Vagina (tissue), 2 donors: ENCODE measurements at regions not wholly inside any gene's neighbourhood (a gene's known extent, or its start where the extent isn't known, plus 50 kb on each side); places are given as distances from the start of the nearest gene placed in this dataset.

Source experiments
- DNase-seq, 2 donors: peaks; one replicate each; pipeline ENCODE4 v3.0.0-alpha.2; 2017; ENCODE audit errors: extremely low spot score in 2 of 2
- H3K27ac ChIP-seq: fragments of 200-600 bp; sonication (generic); one replicate; pipeline ENCODE4 v1.5.1; 2019
- H3K27me3 ChIP-seq: fragments of 200-600 bp; sonication (generic); one replicate; pipeline ENCODE4 v1.5.1; 2019
- H3K36me3 ChIP-seq, 2 donors: fragments of 200-600 bp; sonication (generic); one replicate each; pipeline ENCODE4 v1.5.1; 2017 to 2019
- H3K4me1 ChIP-seq: fragments of 200-600 bp; sonication (generic); one replicate; pipeline ENCODE4 v1.5.1; 2019
- H3K4me3 ChIP-seq, 2 donors: fragments of 200-600 bp; sonication (generic); 1 replicate in 1 of 2; 2 replicates in 1 of 2; pipeline ENCODE4 v1.5.1; 2016 to 2019
- H3K9me3 ChIP-seq: fragments of 200-600 bp; sonication (generic); one replicate; pipeline ENCODE4 v1.5.1; 2019
- POLR2A ChIP-seq, 2 donors: fragments of 450-650 bp; IDR thresholded peaks; one replicate each; pipeline ENCODE4 v1.6.1; 2017; ENCODE audit warnings: antibody characterized with exemption in 2 of 2, mild to moderate bottlenecking in 2 of 2, moderate library complexity in 2 of 2
- POLR2AphosphoS5 ChIP-seq, 2 donors: sonication (generic); formaldehyde crosslinking; IDR thresholded peaks; one replicate each; pipeline ENCODE4 v1.9.0; 2017; ENCODE audit warnings: antibody characterized with exemption in 2 of 2, mild to moderate bottlenecking in 2 of 2, low read depth in 1 of 2; ENCODE audit not compliant: insufficient read depth in 1 of 2
- intact Hi-C: fragments of 100-400 bp; cut with DNase I; formaldehyde crosslinking; loops from one replicate; pipeline ENCODE4 v1.15.1; 2023
- TF ChIP-seq, protein P1 (sequence below), 3 experiments: fragments of 450-650 bp in 2 of 3; fragments of 200-600 bp in 1 of 3; sonication (generic) in 1 of 3; IDR thresholded peaks; one replicate each; pipeline ENCODE4 v1.5.1; 2017 to 2019; ENCODE audit warnings: antibody characterized with exemption in 3 of 3, mild to moderate bottlenecking in 2 of 3, moderate library complexity in 2 of 3

DNA sequence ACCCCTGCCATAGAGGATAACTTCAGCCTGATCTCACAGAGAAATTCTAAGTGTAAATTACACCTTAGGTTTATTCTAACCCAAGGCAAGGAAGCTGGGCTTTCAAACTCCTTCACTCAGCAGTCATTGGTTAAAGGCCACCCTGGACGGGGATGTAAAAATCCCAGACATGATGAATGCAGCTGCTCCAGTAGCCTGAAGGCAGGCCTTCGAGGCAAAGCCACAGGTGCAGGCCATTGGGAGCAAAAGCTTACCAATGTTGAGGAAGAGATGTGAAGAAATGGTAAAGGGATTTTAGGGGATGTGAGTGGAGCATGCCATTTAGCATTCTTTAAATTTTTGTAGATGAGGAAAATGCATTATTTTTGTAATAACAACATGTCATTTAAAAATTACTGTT is 514.4 kb downstream of the XYLT1 start:
- no peaks in the 10 kb centered on the region for H3K36me3 ChIP-seq
- no peak overlapping the region for H3K4me3 ChIP-seq
- intact Hi-C loops = no loop called here
- no peaks in the 10 kb centered on the region for H3K9me3 ChIP-seq
- no peak for DNase-seq
- H3K4me1 ChIP-seq = no peaks in the 10 kb centered on the region
- no peak overlapping the region for H3K27ac ChIP-seq
- no peak for TF ChIP-seq POLR2A (IDR thresholded peaks at IDR 0.05)
- TF ChIP-seq POLR2AphosphoS5 (IDR thresholded peaks at IDR 0.05; ENCODE audit: insufficient read depth in 1 of 2, low read depth in 1 of 2) = no peak
- TF ChIP-seq, protein P1, sequence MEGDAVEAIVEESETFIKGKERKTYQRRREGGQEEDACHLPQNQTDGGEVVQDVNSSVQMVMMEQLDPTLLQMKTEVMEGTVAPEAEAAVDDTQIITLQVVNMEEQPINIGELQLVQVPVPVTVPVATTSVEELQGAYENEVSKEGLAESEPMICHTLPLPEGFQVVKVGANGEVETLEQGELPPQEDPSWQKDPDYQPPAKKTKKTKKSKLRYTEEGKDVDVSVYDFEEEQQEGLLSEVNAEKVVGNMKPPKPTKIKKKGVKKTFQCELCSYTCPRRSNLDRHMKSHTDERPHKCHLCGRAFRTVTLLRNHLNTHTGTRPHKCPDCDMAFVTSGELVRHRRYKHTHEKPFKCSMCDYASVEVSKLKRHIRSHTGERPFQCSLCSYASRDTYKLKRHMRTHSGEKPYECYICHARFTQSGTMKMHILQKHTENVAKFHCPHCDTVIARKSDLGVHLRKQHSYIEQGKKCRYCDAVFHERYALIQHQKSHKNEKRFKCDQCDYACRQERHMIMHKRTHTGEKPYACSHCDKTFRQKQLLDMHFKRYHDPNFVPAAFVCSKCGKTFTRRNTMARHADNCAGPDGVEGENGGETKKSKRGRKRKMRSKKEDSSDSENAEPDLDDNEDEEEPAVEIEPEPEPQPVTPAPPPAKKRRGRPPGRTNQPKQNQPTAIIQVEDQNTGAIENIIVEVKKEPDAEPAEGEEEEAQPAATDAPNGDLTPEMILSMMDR (IDR thresholded peaks at IDR 0.05) = no peak
- no peaks in the 10 kb centered on the region for H3K27me3 ChIP-seq

DNA sequence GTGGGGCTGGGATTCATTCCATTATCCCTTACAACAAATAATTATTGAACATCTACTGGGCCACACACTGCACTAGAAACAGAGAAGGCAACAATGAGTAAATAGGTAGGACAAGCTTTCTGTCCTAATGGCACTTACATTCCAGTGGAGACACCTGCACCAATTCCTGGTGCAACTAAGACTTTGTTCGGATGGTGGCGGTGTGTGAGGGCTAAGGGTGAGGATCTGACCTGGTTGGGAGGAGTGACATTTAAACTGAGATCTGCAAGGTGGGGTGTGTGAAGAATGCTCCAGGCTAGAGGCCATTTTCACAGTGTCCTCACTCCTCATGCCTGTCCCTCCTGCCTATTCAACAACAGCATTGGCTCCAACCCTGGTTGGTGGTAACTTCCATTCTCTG is 510.0 kb downstream of the XYLT1 start:
- TF ChIP-seq, protein P1 (IDR thresholded peaks at IDR 0.05) = no peak
- TF ChIP-seq POLR2AphosphoS5 (IDR thresholded peaks at IDR 0.05; ENCODE audit: insufficient read depth in 1 of 2, low read depth in 1 of 2) (no peak), POLR2A (IDR thresholded peaks at IDR 0.05) (no peak)
- H3K27me3 ChIP-seq = no peaks in the 10 kb centered on the region
- intact Hi-C loops = no loop called here
- H3K4me1 ChIP-seq = no peaks in the 10 kb centered on the region
- H3K36me3 ChIP-seq = no peaks in the 10 kb centered on the region
- DNase-seq = no peak
- H3K27ac ChIP-seq = no peak overlapping the region
- no peak overlapping the region for H3K4me3 ChIP-seq
- no peaks in the 10 kb centered on the region for H3K9me3 ChIP-seq

DNA sequence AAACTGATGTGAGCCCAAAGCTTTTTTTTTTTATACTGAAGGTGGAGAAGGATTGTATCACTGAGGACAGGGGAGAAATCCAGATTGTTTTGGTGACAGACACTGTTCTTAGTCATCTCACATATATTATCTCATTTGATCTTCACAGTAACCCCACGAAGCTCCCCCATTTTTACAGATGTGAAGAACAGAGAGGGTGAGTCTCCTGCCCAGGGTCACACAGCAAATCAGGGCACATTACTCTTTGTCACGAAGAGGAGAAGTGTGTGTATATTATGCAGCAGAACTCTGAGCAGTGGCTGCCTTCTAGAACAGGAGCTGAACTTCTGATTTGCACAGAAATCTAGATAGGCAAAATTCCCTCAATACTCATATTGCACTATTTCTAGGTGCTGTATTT is 504.3 kb downstream of the XYLT1 start:
- Histone ChIP-seq H3K36me3 (no peaks in the 10 kb centered on the region), H3K9me3 (no peaks in the 10 kb centered on the region), H3K4me1 (no peaks in the 10 kb centered on the region), H3K4me3 (no peak overlapping the region), H3K27ac (no peak overlapping the region), H3K27me3 (no peaks in the 10 kb centered on the region)
- intact Hi-C loops = no loop called here
- DNase-seq = no peak
- TF ChIP-seq POLR2AphosphoS5 (IDR thresholded peaks at IDR 0.05; ENCODE audit: insufficient read depth in 1 of 2, low read depth in 1 of 2) (no peak), POLR2A (IDR thresholded peaks at IDR 0.05) (no peak)
- TF ChIP-seq, protein P1 (IDR thresholded peaks at IDR 0.05) = no peak

DNA sequence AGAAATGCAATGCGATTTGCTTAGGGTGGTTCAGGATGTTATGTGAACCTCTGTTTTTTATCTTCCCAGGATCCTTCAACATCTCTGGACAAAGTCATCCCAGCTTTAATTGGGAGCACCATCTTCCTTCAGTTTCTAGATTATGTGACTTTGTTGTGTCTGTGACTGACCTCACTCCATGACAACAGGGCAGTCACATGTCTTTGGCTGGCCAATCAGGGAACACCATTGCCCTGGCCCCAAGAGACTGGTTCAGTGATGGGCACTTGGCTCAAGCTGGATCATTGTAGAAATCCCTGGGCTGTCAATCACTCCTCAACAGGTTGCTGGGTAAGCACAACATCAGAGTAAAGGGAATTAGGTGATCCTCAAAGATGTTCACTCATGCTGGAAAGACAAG is 499.7 kb downstream of the XYLT1 start:
- H3K27ac ChIP-seq = no peak overlapping the region
- no peak for TF ChIP-seq POLR2AphosphoS5 (IDR thresholded peaks at IDR 0.05; ENCODE audit: insufficient read depth in 1 of 2, low read depth in 1 of 2)
- TF ChIP-seq, protein P1 (IDR thresholded peaks at IDR 0.05) = no peak
- TF ChIP-seq POLR2A (IDR thresholded peaks at IDR 0.05) = no peak
- no peaks in the 10 kb centered on the region for H3K9me3 ChIP-seq
- H3K27me3 ChIP-seq = no peaks in the 10 kb centered on the region
- H3K4me3 ChIP-seq = no peak overlapping the region
- intact Hi-C loops = no loop called here
- peaks cover 5% of the 10 kb centered on the region for H3K4me1 ChIP-seq
- no peak for DNase-seq
- no peaks in the 10 kb centered on the region for H3K36me3 ChIP-seq

DNA sequence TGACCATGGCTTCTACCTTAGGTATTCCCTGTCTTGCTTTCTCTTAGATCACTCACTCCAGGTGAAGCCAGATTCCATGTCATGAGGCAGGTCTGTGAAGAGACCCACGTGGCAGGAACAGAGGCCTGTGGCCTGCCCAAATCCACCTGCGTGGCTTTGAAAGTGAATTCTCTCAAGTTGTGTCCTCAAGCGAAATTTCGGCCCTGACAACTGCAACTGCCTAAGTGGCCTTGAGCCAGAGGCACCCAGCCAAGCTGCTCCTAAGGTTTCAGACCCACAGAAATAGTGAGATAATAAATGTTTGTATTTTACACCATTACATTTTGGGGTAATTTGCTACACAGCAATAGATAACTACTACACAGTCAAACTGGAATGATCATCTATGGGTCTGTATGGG is 497.9 kb downstream of the XYLT1 start:
- no peak for DNase-seq
- H3K4me1 ChIP-seq = peaks cover 5% of the 10 kb centered on the region
- intact Hi-C loops = no loop called here
- no peaks in the 10 kb centered on the region for H3K27me3 ChIP-seq
- no peak overlapping the region for H3K4me3 ChIP-seq
- no peak overlapping the region for H3K27ac ChIP-seq
- no peaks in the 10 kb centered on the region for H3K9me3 ChIP-seq
- H3K36me3 ChIP-seq = no peaks in the 10 kb centered on the region
- TF ChIP-seq POLR2AphosphoS5 (IDR thresholded peaks at IDR 0.05; ENCODE audit: insufficient read depth in 1 of 2, low read depth in 1 of 2) (no peak), POLR2A (IDR thresholded peaks at IDR 0.05) (no peak)
- TF ChIP-seq, protein P1 (IDR thresholded peaks at IDR 0.05) = no peak
